ENCODE measurements at regions not wholly inside any gene's neighbourhood (a gene's known extent, or its start where the extent isn't known, plus 50 kb on each side); places are given as distances from the start of the nearest gene placed in this dataset.

- TF ChIP-seq EZH2 (IDR thresholded peaks at IDR 0.05; ENCODE audit: borderline replicate concordance, insufficient read depth, low read length, poor library complexity, severe bottlenecking) = no peak
- TF ChIP-seq CTCF (IDR thresholded peaks at IDR 0.05; ENCODE audit: poor library complexity, severe bottlenecking) = no peak
These were observed 233.4 kb upstream of the SETMAR start for GRCh38 chr3:4069796-4070195.

Data from neural cell (in vitro differentiated cells).